ENCODE measurements at regions not wholly inside any gene's neighbourhood (a gene's known extent, or its start where the extent isn't known, plus 50 kb on each side); places are given as distances from the start of the nearest gene placed in this dataset. TPM values are rescaled to one million over a fixed set of nuclear protein-coding genes. Genes with fewer than 3 reads are reported as not detected.
"Not testable (repeated sequence)": the region's sequence is repeated elsewhere in the genome, so short reads cannot be mapped to it uniquely, and the experiment has no call there.

- Histone ChIP-seq H3K4me3 (ENCODE audit: low read depth, low read length) (no peak overlapping the region), H3K9me3 (ENCODE audit: control insufficient read depth, insufficient read depth, low read length) (peaks cover 1% of the 10 kb centered on the region), H3K27ac (ENCODE audit: low read depth, low read length) (no peak overlapping the region), H3K36me3 (ENCODE audit: control insufficient read depth, insufficient read depth, low read length) (no peaks in the 10 kb centered on the region), H3K27me3 (ENCODE audit: control insufficient read depth, insufficient read depth, low read length) (no peaks in the 10 kb centered on the region), H3K4me1 (ENCODE audit: control insufficient read depth, insufficient read depth, low read length) (no peaks in the 10 kb centered on the region)
- DNase-seq (ENCODE audit: low read depth in 4 of 6, low spot score in 6 of 6): peak in 2 of 6 donors; percentile 13 to 22
- WGBS (ENCODE audit: insufficient coverage): 65% methylated on average over 3 of the region's 3 CpGs
Measured at GRCh38 chr4:170169699-170170098, 79.9 kb upstream of the AADAT start.

DNA sequence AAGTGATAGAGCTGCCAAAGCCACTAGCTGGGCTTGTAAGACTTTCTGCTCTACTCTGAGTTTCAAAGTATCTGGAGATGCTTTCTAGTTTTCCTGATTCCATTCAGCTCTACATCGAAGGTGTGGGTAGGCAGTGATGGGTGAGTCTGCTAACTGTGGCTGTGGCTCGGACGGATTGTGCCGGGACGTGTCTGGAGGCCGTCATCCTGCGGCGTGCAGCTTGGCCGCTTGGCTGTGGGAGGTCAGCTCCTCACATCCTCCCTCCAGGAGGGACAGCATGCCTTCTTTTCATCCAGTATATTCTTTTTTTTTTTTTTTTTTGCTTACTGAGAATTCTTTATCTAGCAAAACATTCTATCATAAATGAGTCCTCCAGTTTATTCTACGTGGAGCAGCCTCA, 77.9 kb upstream of the AADAT start:
- Histone ChIP-seq H3K9me3 (ENCODE audit: control insufficient read depth, insufficient read depth, low read length) (peaks cover 1% of the 10 kb centered on the region), H3K4me1 (ENCODE audit: control insufficient read depth, insufficient read depth, low read length) (no peaks in the 10 kb centered on the region), H3K4me3 (ENCODE audit: low read depth, low read length) (no peak overlapping the region), H3K36me3 (ENCODE audit: control insufficient read depth, insufficient read depth, low read length) (no peaks in the 10 kb centered on the region), H3K27ac (ENCODE audit: low read depth, low read length) (no peak overlapping the region), H3K27me3 (ENCODE audit: control insufficient read depth, insufficient read depth, low read length) (no peaks in the 10 kb centered on the region)
- WGBS (ENCODE audit: insufficient coverage): 95% methylated on average over 4 of the region's 10 CpGs
- no peak for DNase-seq (ENCODE audit: low read depth in 4 of 6, low spot score in 6 of 6)

DNA sequence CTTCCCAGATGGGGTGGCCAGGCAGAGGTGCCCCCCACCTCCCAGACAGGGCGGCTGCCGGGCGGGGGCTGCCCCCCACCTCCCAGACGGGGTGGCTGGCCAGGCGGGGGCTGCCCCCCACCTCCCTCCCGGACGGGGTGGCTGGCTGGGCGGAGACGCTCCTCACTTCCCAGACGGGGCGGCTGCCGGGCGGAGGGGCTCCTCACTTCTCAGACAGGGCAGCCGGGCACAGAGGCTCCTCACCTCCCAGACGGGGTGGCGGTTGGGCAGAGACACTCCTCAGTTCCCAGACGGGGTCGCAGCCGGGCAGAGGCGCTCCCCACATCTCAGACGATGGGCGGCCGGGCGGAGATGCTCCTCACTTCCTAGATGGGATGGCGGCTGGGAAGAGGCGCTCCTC, 76.4 kb upstream of the AADAT start:
- H3K36me3 ChIP-seq (ENCODE audit: control insufficient read depth, insufficient read depth, low read length); H3K4me1 ChIP-seq (ENCODE audit: control insufficient read depth, insufficient read depth, low read length); H3K9me3 ChIP-seq (ENCODE audit: control insufficient read depth, insufficient read depth, low read length); H3K27me3 ChIP-seq (ENCODE audit: control insufficient read depth, insufficient read depth, low read length); H3K27ac ChIP-seq (ENCODE audit: low read depth, low read length); H3K4me3 ChIP-seq (ENCODE audit: low read depth, low read length); DNase-seq (ENCODE audit: low read depth in 4 of 6, low spot score in 6 of 6): not testable (repeated sequence)
- 100% methylated on average over 13 of the region's 26 CpGs for WGBS (ENCODE audit: insufficient coverage)

- Histone ChIP-seq H3K4me1 (ENCODE audit: control insufficient read depth, insufficient read depth, low read length) (no peaks in the 10 kb centered on the region), H3K9me3 (ENCODE audit: control insufficient read depth, insufficient read depth, low read length) (peaks cover 1% of the 10 kb centered on the region), H3K36me3 (ENCODE audit: control insufficient read depth, insufficient read depth, low read length) (no peaks in the 10 kb centered on the region), H3K27ac (ENCODE audit: low read depth, low read length) (no peak overlapping the region), H3K4me3 (ENCODE audit: low read depth, low read length) (no peak overlapping the region), H3K27me3 (ENCODE audit: control insufficient read depth, insufficient read depth, low read length) (no peaks in the 10 kb centered on the region)
- no peak for DNase-seq (ENCODE audit: low read depth in 4 of 6, low spot score in 6 of 6)
Measured at GRCh38 chr4:170162416-170162815, 72.7 kb upstream of the AADAT start.

- no peak for DNase-seq (ENCODE audit: low read depth in 4 of 6, low spot score in 6 of 6)
- peaks cover 1% of the 10 kb centered on the region for H3K9me3 ChIP-seq (ENCODE audit: control insufficient read depth, insufficient read depth, low read length)
- no peaks in the 10 kb centered on the region for H3K4me1 ChIP-seq (ENCODE audit: control insufficient read depth, insufficient read depth, low read length)
- H3K36me3 ChIP-seq (ENCODE audit: control insufficient read depth, insufficient read depth, low read length): no peaks in the 10 kb centered on the region
- H3K27me3 ChIP-seq (ENCODE audit: control insufficient read depth, insufficient read depth, low read length): no peaks in the 10 kb centered on the region
- H3K4me3 ChIP-seq (ENCODE audit: low read depth, low read length): no peak overlapping the region
- no peak overlapping the region for H3K27ac ChIP-seq (ENCODE audit: low read depth, low read length)
Measured at GRCh38 chr4:170157670-170158069, 67.9 kb upstream of the AADAT start.

GRCh38 chr4:170145120-170145519, 55.4 kb upstream of the AADAT start:
- H3K9me3 ChIP-seq (ENCODE audit: control insufficient read depth, insufficient read depth, low read length): peaks cover 1% of the 10 kb centered on the region
- no peaks in the 10 kb centered on the region for H3K36me3 ChIP-seq (ENCODE audit: control insufficient read depth, insufficient read depth, low read length)
- DNase-seq (ENCODE audit: low read depth in 4 of 6, low spot score in 6 of 6): no peak
- no peaks in the 10 kb centered on the region for H3K4me1 ChIP-seq (ENCODE audit: control insufficient read depth, insufficient read depth, low read length)
- no peak overlapping the region for H3K4me3 ChIP-seq (ENCODE audit: low read depth, low read length)
- WGBS (ENCODE audit: insufficient coverage): no CpG with 5 or more reads among the region's 1 CpG
- no peaks in the 10 kb centered on the region for H3K27me3 ChIP-seq (ENCODE audit: control insufficient read depth, insufficient read depth, low read length)
- no peak overlapping the region for H3K27ac ChIP-seq (ENCODE audit: low read depth, low read length)

GRCh38 chr4:170139764-170140163, 50.0 kb upstream of the AADAT start:
- Histone ChIP-seq H3K4me1 (ENCODE audit: control insufficient read depth, insufficient read depth, low read length) (no peaks in the 10 kb centered on the region), H3K36me3 (ENCODE audit: control insufficient read depth, insufficient read depth, low read length) (no peaks in the 10 kb centered on the region), H3K27ac (ENCODE audit: low read depth, low read length) (no peak overlapping the region), H3K9me3 (ENCODE audit: control insufficient read depth, insufficient read depth, low read length) (no peaks in the 10 kb centered on the region), H3K4me3 (ENCODE audit: low read depth, low read length) (no peak overlapping the region), H3K27me3 (ENCODE audit: control insufficient read depth, insufficient read depth, low read length) (no peaks in the 10 kb centered on the region)
- DNase-seq (ENCODE audit: low read depth in 4 of 6, low spot score in 6 of 6): no peak
- 100% methylated on average over 1 of the region's 4 CpGs for WGBS (ENCODE audit: insufficient coverage)

Small RNA genes lying in the stretch of these regions (small RNA-seq; reads per million reads assigned to genes)
- gene AC097486.1 (ENCODE audit: low replicate concordance) (not detected), gene MIR6082 (ENCODE audit: low replicate concordance) (not detected), gene RNU6ATAC13P (ENCODE audit: low replicate concordance) (not detected)

Measured in spinal cord (tissue), 10 donors.